HepG2 (cell line): ENCODE measurements at regions not wholly inside any gene's neighbourhood (a gene's known extent, or its start where the extent isn't known, plus 50 kb on each side); places are given as distances from the start of the nearest gene placed in this dataset.

Source experiments
- ATAC-seq: fragments of 200-7000 bp; cut with Tn5 transposase; 3 replicates; pipeline ENCODE4 v1.9.1; 2020; ENCODE audit warnings: mild to moderate bottlenecking, moderate library complexity
- BruUV-seq: library from RNA; stranded (reverse); fragments of 400-500 nt; replicated peaks from 2 replicates; lab custom pipeline; 2021; lab: Mats Ljungman, UMichigan
- CTCF ChIA-PET: fragments of 300-600 bp; formaldehyde crosslinking; extraction: SDS; loops from one replicate; lab custom pipeline; 2021; ENCODE audit warnings: low total read pairs, inconsistent platforms, low intra/inter-chr PET ratio; lab: Yijun Ruan, JAX
- POLR2A ChIA-PET: fragments of 350-600 bp; sonication (Branson Sonifier 250); formaldehyde crosslinking; loops from one replicate; lab custom pipeline; 2020; ENCODE audit warnings: antibody characterized with exemption, inconsistent platforms; lab: Yijun Ruan, JAX
- DNase-seq: peaks from one replicate; pipeline ENCODE4 v3.0.0-alpha.2; 2015; ENCODE audit warnings: low spot score
- FAIRE-seq: peaks from 3 replicates; lab custom pipeline; 2011; peaks lifted over from hg19 to GRCh38; lab: Jason Lieb, UNC
- H2AFZ ChIP-seq: one replicate; pipeline ENCODE4 v1.6.1; 2011; ENCODE audit warnings: low read length, inconsistent platforms
- H3K27ac ChIP-seq: fragments of 300-600 bp; 3 replicates; pipeline ENCODE4 v1.8.0; 2011; ENCODE audit warnings: mixed run types, mild to moderate bottlenecking, mixed read lengths, low read length, inconsistent platforms; ENCODE audit not compliant: insufficient read depth; ENCODE audit errors: extremely low read length
- H3K27me3 ChIP-seq, 2 experiments: fragments of 200-600 bp in 1 of 2; 2 replicates in 1 of 2; 3 replicates in 1 of 2; pipeline versions ENCODE4 v1.6.0 to v1.8.0; 2011; ENCODE audit warnings: low read length in 2 of 2, mild to moderate bottlenecking in 2 of 2, moderate library complexity in 2 of 2, inconsistent platforms in 1 of 2; ENCODE audit not compliant: insufficient read depth in 2 of 2, control insufficient read depth in 1 of 2
- H3K36me3 ChIP-seq, 2 experiments: fragments of 200-600 bp in 1 of 2; replicated peaks in 1 of 2; 2 replicates in 1 of 2; 3 replicates in 1 of 2; pipeline versions ENCODE4 v1.5.1 to v1.8.0; 2011; ENCODE audit warnings: low read length in 2 of 2, inconsistent platforms in 1 of 2; ENCODE audit not compliant: insufficient read depth in 2 of 2, control insufficient read depth in 1 of 2
- H3K4me1 ChIP-seq: 2 replicates; pipeline ENCODE4 v1.5.1; 2012; ENCODE audit warnings: low read length, inconsistent platforms; ENCODE audit not compliant: insufficient read depth
- H3K4me2 ChIP-seq: 2 replicates; pipeline ENCODE4 v1.6.0; 2011; ENCODE audit warnings: low read depth, low read length, inconsistent platforms
- H3K4me3 ChIP-seq, 3 experiments: fragments of 200-600 bp in 1 of 3; sonication (generic), shearing (Covaris generic) in 1 of 3; replicated peaks in 1 of 3; 2 replicates each; pipeline ENCODE4 v1.5.1; 2011 to 2016; ENCODE audit warnings: low read length in 3 of 3, inconsistent platforms in 2 of 3, low read depth in 2 of 3, mild to moderate bottlenecking in 2 of 3, control low read depth in 1 of 3, mixed read lengths in 1 of 3; ENCODE audit not compliant: insufficient read depth in 1 of 3
- H3K79me2 ChIP-seq: one replicate; pipeline ENCODE4 v1.6.1; 2011; ENCODE audit warnings: low read length, inconsistent platforms; ENCODE audit not compliant: insufficient read depth
- H3K9ac ChIP-seq: 2 replicates; pipeline ENCODE4 v1.6.0; 2011; ENCODE audit warnings: mild to moderate bottlenecking, low read depth, low read length, inconsistent platforms; ENCODE audit not compliant: insufficient read depth
- H3K9me3 ChIP-seq: 2 replicates; pipeline ENCODE4 v1.5.1; 2012; ENCODE audit warnings: mild to moderate bottlenecking, low read length
- H4K20me1 ChIP-seq: 2 replicates; pipeline ENCODE4 v1.6.0; 2011; ENCODE audit warnings: inconsistent platforms, mild to moderate bottlenecking, low read length, moderate library complexity; ENCODE audit not compliant: insufficient read depth
- ASH2L ChIP-seq: fragments of 300-600, 200-600 bp; sonication (generic); IDR thresholded peaks from 2 replicates; pipeline ENCODE4 v1.7.0; 2017; ENCODE audit warnings: low read depth, mild to moderate bottlenecking, moderate library complexity, mixed read lengths, low read length; ENCODE audit not compliant: insufficient read length
- EED ChIP-seq: sonication (generic); formaldehyde crosslinking; IDR thresholded peaks from 2 replicates; pipeline ENCODE4 v1.5.0; 2020; ENCODE audit warnings: mild to moderate bottlenecking, missing genetic modification reagents
- ETV6 ChIP-seq: sonication (generic); formaldehyde crosslinking; conservative IDR thresholded peaks from 2 replicates; pipeline ENCODE4 v1.4.0; 2020; ENCODE audit warnings: missing genetic modification reagents
- FOXA1 ChIP-seq, 2 experiments: fragments of 450-650 bp in 1 of 2; sonication (generic) in 1 of 2; formaldehyde crosslinking in 1 of 2; IDR thresholded peaks; 2 replicates each; pipeline versions ENCODE4 v1.4.0 to v1.6.1; 2016 to 2020; ENCODE audit warnings: missing genetic modification reagents in 1 of 2
- HIVEP1 ChIP-seq: sonication (generic); formaldehyde crosslinking; IDR thresholded peaks from 2 replicates; pipeline ENCODE4 v1.4.0; 2020; ENCODE audit warnings: mild to moderate bottlenecking, missing genetic modification reagents
- IRF9 ChIP-seq: sonication (generic); formaldehyde crosslinking; IDR thresholded peaks from 2 replicates; pipeline ENCODE4 v1.8.0; 2022; ENCODE audit warnings: missing genetic modification reagents, mild to moderate bottlenecking, borderline replicate concordance
- KLF16 ChIP-seq, 2 experiments: sonication (generic) in 1 of 2; formaldehyde crosslinking in 1 of 2; IDR thresholded peaks; 2 replicates each; pipeline versions ENCODE4 v1.6.1 to v1.8.0; 2016 to 2023; ENCODE audit warnings: missing genetic modification reagents in 2 of 2, missing compliant biosample characterization in 1 of 2
- PBX2 ChIP-seq: IDR thresholded peaks from 2 replicates; pipeline ENCODE4 v1.6.1; 2016; ENCODE audit warnings: control low read depth
- RCOR2 ChIP-seq: IDR thresholded peaks from 2 replicates; pipeline ENCODE4 v1.6.1; 2016; ENCODE audit warnings: missing biosample characterization, missing genetic modification reagents
- THRA ChIP-seq: sonication (generic); formaldehyde crosslinking; IDR thresholded peaks from 2 replicates; pipeline ENCODE4 v1.4.0; 2020; ENCODE audit warnings: missing genetic modification reagents, borderline replicate concordance
- ZFP36L2 ChIP-seq: sonication (generic); formaldehyde crosslinking; IDR thresholded peaks from 2 replicates; pipeline ENCODE4 v1.4.0; 2020; ENCODE audit warnings: missing genetic modification reagents
- ZMYM3 ChIP-seq: sonication (generic); formaldehyde crosslinking; IDR thresholded peaks from 2 replicates; pipeline ENCODE4 v1.5.1; 2020; ENCODE audit warnings: mild to moderate bottlenecking, missing genetic modification reagents
- ZNF292 ChIP-seq: sonication (generic); formaldehyde crosslinking; IDR thresholded peaks from 2 replicates; pipeline ENCODE4 v1.8.1; 2022; ENCODE audit warnings: mild to moderate bottlenecking, low read depth, missing genetic modification reagents, borderline replicate concordance
- ZNF737 ChIP-seq: sonication (generic); formaldehyde crosslinking; IDR thresholded peaks from 2 replicates; pipeline ENCODE4 v1.5.0; 2020; ENCODE audit warnings: missing genetic modification reagents, mild to moderate bottlenecking, borderline replicate concordance
- ZNF790 ChIP-seq: sonication (generic); formaldehyde crosslinking; IDR thresholded peaks from 2 replicates; pipeline ENCODE4 v1.8.0; 2022; ENCODE audit warnings: missing genetic modification reagents, mild to moderate bottlenecking, borderline replicate concordance
- ZNF891 ChIP-seq: sonication (generic); formaldehyde crosslinking; IDR thresholded peaks from 2 replicates; pipeline ENCODE4 v1.5.0; 2020; ENCODE audit warnings: mild to moderate bottlenecking, missing genetic modification reagents
- ZSCAN31 ChIP-seq: sonication (generic); formaldehyde crosslinking; IDR thresholded peaks from 2 replicates; pipeline ENCODE4 v1.5.0; 2020; ENCODE audit warnings: low read depth, mild to moderate bottlenecking, missing genetic modification reagents
- WGBS: methylation state at CpG from one replicate; pipeline ENCODE4 v1.1.6; 2017; ENCODE audit warnings: low lambda C conversion rate; 5-methylcytosine and 5-hydroxymethylcytosine counted together
- in situ Hi-C: cut with HindIII; loops from 2 replicates; pipeline ENCODE4 v1.10.0; 2017; ENCODE audit warnings: low pct_unique_long_range_greater_than_20kb; ENCODE audit not compliant: extremely low pct_ligation_motif_present
- intact Hi-C: fragments of 100-400 bp; cut with micrococcal nuclease; formaldehyde crosslinking; loops from one replicate; pipeline ENCODE4 v1.10.0; 2022; ENCODE audit not compliant: unreplicated experiment

GRCh38 chr12:91588874-91589454, 406.3 kb upstream of the DCN start:
- Histone ChIP-seq H3K79me2 (no peaks in the 10 kb centered on the region), H4K20me1 (no peaks in the 10 kb centered on the region), H3K27ac (no peak overlapping the region), H3K36me3 (no peaks in the 10 kb centered on the region), H3K4me2 (no peak overlapping the region), H3K27me3 (no peaks in the 10 kb centered on the region), H2AFZ (no peak overlapping the region), H3K9ac (no peak overlapping the region), H3K4me3 (no peak overlapping the region), H3K9me3 (no peaks in the 10 kb centered on the region), H3K4me1 (no peaks in the 10 kb centered on the region)
- no peak for DNase-seq
- FAIRE-seq, result no peak
- TF ChIP-seq ZMYM3, result no peak
- no peak for TF ChIP-seq ZNF737 (CRISPR knock-in tag)
- no peak for TF ChIP-seq EED (CRISPR knock-in tag)
- no peak for TF ChIP-seq ZNF790 (CRISPR knock-in tag)
- TF ChIP-seq HIVEP1 (CRISPR knock-in tag), result no peak
- no peak for TF ChIP-seq PBX2 (CRISPR knock-in tag)
- no peak for TF ChIP-seq THRA (CRISPR knock-in tag)
- no peak for TF ChIP-seq FOXA1 (IDR thresholded peaks at IDR 0.05)
- TF ChIP-seq FOXA1 (CRISPR knock-in tag; IDR thresholded peaks at IDR 0.05), result no peak
- TF ChIP-seq ZNF292 (CRISPR knock-in tag), result no peak
- no peak for TF ChIP-seq IRF9
- TF ChIP-seq ZFP36L2 (CRISPR knock-in tag), result no peak
- TF ChIP-seq ASH2L, result no peak
- no peak for TF ChIP-seq ETV6 (CRISPR knock-in tag)
- TF ChIP-seq ZNF891 (CRISPR knock-in tag), result no peak
- TF ChIP-seq ZSCAN31, result no peak
- no peak for TF ChIP-seq RCOR2
- no peak for TF ChIP-seq KLF16 (CRISPR knock-in tag; IDR thresholded peaks at IDR 0.05)
- BruUV-seq, result no TSS peak
- ATAC-seq, result no peak
- intact Hi-C loops, result no loop called here
- WGBS, result 0% methylated on average over 2 of the region's 2 CpGs
- in situ Hi-C loops, result no loop called here
- ChIA-PET POLR2A (no interaction called here), CTCF (no interaction called here)
